Endothelial cell of umbilical vein (primary cell): ENCODE measurements at regions not wholly inside any gene's neighbourhood (a gene's known extent, or its start where the extent isn't known, plus 50 kb on each side); places are given as distances from the start of the nearest gene placed in this dataset.

Source experiments
- BruUV-seq: library from RNA; stranded (reverse); fragments of 400-500 nt; replicated peaks from 2 replicates; lab custom pipeline; 2021; lab: Mats Ljungman, UMichigan
- CTCF ChIA-PET: fragments of 300-600, 350-600 bp; sonication (Branson Sonifier 250); formaldehyde crosslinking; loops from one replicate; lab custom pipeline; 2021; ENCODE audit warnings: antibody characterized with exemption, inconsistent platforms; lab: Charles Lee
- POLR2A ChIA-PET: fragments of 300-600, 350-600 bp; sonication (Branson Sonifier 250); formaldehyde crosslinking; loops from one replicate; lab custom pipeline; 2021; ENCODE audit warnings: antibody characterized with exemption, inconsistent platforms; lab: Charles Lee
- DNase-seq: peaks from one replicate; pipeline ENCODE4 v3.0.0-alpha.2; 2011; ENCODE audit warnings: low read depth, low spot score
- FAIRE-seq: peaks from 2 replicates; lab custom pipeline; 2011; peaks lifted over from hg19 to GRCh38; lab: Jason Lieb, UNC
- H2AFZ ChIP-seq: 2 replicates; pipeline ENCODE4 v1.6.0; 2012; ENCODE audit warnings: low read depth, low read length, control low read depth, inconsistent platforms
- H3K27ac ChIP-seq: 2 replicates; pipeline ENCODE4 v1.5.1; 2011; ENCODE audit warnings: low read depth, mild to moderate bottlenecking, control low read depth, low read length, moderate library complexity; ENCODE audit not compliant: insufficient read depth
- H3K27me3 ChIP-seq, 2 experiments: 2 replicates each; pipeline versions ENCODE4 v1.6.0 to v1.6.1; 2011; ENCODE audit warnings: low read length in 2 of 2, mixed read lengths in 1 of 2; ENCODE audit not compliant: control insufficient read depth in 2 of 2, insufficient read depth in 2 of 2
- H3K36me3 ChIP-seq, 2 experiments: 2 replicates in 1 of 2; 3 replicates in 1 of 2; pipeline ENCODE4 v1.5.1; 2011; ENCODE audit warnings: low read length in 2 of 2, mild to moderate bottlenecking in 1 of 2, moderate library complexity in 1 of 2; ENCODE audit not compliant: control insufficient read depth in 2 of 2, insufficient read depth in 2 of 2; ENCODE audit errors: extremely low read depth in 1 of 2
- H3K4me1 ChIP-seq: 3 replicates; pipeline ENCODE4 v1.5.1; 2011; ENCODE audit warnings: mild to moderate bottlenecking, low read length; ENCODE audit not compliant: control insufficient read depth, insufficient read depth; ENCODE audit errors: extremely low read depth
- H3K4me2 ChIP-seq: 2 replicates; pipeline ENCODE4 v1.6.1; 2011; ENCODE audit warnings: low read length, control low read depth, mixed read lengths; ENCODE audit not compliant: insufficient read depth
- H3K4me3 ChIP-seq, 3 experiments: fragments of 200-600 bp in 1 of 3; sonication (generic), shearing (Covaris generic) in 1 of 3; replicated peaks in 1 of 3; 2 replicates each; pipeline ENCODE4 v1.5.1; 2011 to 2016; ENCODE audit warnings: control low read depth in 3 of 3, low read length in 3 of 3, mild to moderate bottlenecking in 2 of 3, inconsistent platforms in 1 of 3, low read depth in 1 of 3, moderate library complexity in 1 of 3; ENCODE audit not compliant: insufficient read depth in 1 of 3
- H3K79me2 ChIP-seq: 2 replicates; pipeline ENCODE4 v1.6.0; 2012; ENCODE audit warnings: low read length, inconsistent platforms; ENCODE audit not compliant: control insufficient read depth, insufficient read depth
- H3K9ac ChIP-seq: replicated peaks from 2 replicates; pipeline ENCODE3; 2011; ENCODE audit warnings: low read length, control low read depth; ENCODE audit not compliant: insufficient read depth; ENCODE audit errors: extremely low read depth
- H3K9me1 ChIP-seq: replicated peaks from 3 replicates; pipeline ENCODE4 v1.6.0; 2011; ENCODE audit warnings: mild to moderate bottlenecking, low read length; ENCODE audit not compliant: control insufficient read depth, insufficient read depth; ENCODE audit errors: extremely low read depth
- H3K9me3 ChIP-seq: replicated peaks from 2 replicates; pipeline ENCODE4 v1.5.1; 2012; ENCODE audit warnings: low read length, inconsistent platforms; ENCODE audit not compliant: control insufficient read depth, insufficient read depth
- H4K20me1 ChIP-seq: replicated peaks from 2 replicates; pipeline ENCODE3; 2011; ENCODE audit warnings: mild to moderate bottlenecking, low read length; ENCODE audit not compliant: control insufficient read depth, insufficient read depth; ENCODE audit errors: extremely low read depth
- EZH2 ChIP-seq: IDR thresholded peaks from 2 replicates; pipeline ENCODE4 v1.6.1; 2012; ENCODE audit warnings: borderline replicate concordance, low read depth, mild to moderate bottlenecking, moderate library complexity, low read length, inconsistent platforms; ENCODE audit not compliant: severe bottlenecking
- FOS ChIP-seq: IDR thresholded peaks from 2 replicates; pipeline ENCODE4 v1.6.1; 2011; ENCODE audit warnings: mild to moderate bottlenecking, low read length, moderate library complexity, borderline replicate concordance; ENCODE audit not compliant: insufficient read depth
- GATA2 ChIP-seq: IDR thresholded peaks from 2 replicates; pipeline ENCODE4 v1.7.0; 2011; ENCODE audit warnings: low read depth, mild to moderate bottlenecking, moderate library complexity, mixed read lengths, low read length; ENCODE audit not compliant: insufficient read length, insufficient read depth
- JUN ChIP-seq: IDR thresholded peaks from 2 replicates; pipeline ENCODE4 v1.6.1; 2011; ENCODE audit warnings: borderline replicate concordance, low read depth; ENCODE audit not compliant: insufficient read length, insufficient read depth
- MYC ChIP-seq: IDR thresholded peaks from one replicate; pipeline ENCODE4 v1.6.1; 2011; ENCODE audit warnings: mild to moderate bottlenecking, low read depth, low read length
- POLR2A ChIP-seq: IDR thresholded peaks from 2 replicates; pipeline ENCODE4 v1.6.1; 2012; ENCODE audit warnings: low read depth, mild to moderate bottlenecking, control low read depth, low read length
- POLR2AphosphoS5 ChIP-seq: IDR thresholded peaks from 2 replicates; pipeline ENCODE4 v1.6.1; 2012; ENCODE audit warnings: low read depth, mild to moderate bottlenecking, control low read depth, low read length, moderate library complexity; ENCODE audit not compliant: insufficient read depth
- dilution Hi-C: fragments of 300-500 bp; cut with MboI; formaldehyde crosslinking; loops from one replicate; pipeline ENCODE4 v1.15.0; 2019; ENCODE audit warnings: low sequenced_read_pairs; ENCODE audit not compliant: extremely low pct_ligation_motif_present
- intact Hi-C: fragments of 100-400 bp; cut with micrococcal nuclease; formaldehyde crosslinking; loops from one replicate; pipeline ENCODE4 v1.10.0; 2022
- TF ChIP-seq, protein P1 (sequence below): IDR thresholded peaks from 2 replicates; pipeline ENCODE4 v1.6.1; 2011; ENCODE audit not compliant: insufficient read depth, insufficient read length
- TF ChIP-seq, protein P2 (sequence below), 2 donors: IDR thresholded peaks; 1 replicate in 1 of 2; 2 replicates in 1 of 2; pipeline ENCODE4 v1.5.1; 2011; ENCODE audit warnings: low read length in 2 of 2, mild to moderate bottlenecking in 2 of 2, moderate library complexity in 2 of 2, control low read depth in 1 of 2, inconsistent platforms in 1 of 2, low read depth in 1 of 2; ENCODE audit not compliant: insufficient read depth in 1 of 2; ENCODE audit errors: extremely low read depth in 1 of 2

DNA sequence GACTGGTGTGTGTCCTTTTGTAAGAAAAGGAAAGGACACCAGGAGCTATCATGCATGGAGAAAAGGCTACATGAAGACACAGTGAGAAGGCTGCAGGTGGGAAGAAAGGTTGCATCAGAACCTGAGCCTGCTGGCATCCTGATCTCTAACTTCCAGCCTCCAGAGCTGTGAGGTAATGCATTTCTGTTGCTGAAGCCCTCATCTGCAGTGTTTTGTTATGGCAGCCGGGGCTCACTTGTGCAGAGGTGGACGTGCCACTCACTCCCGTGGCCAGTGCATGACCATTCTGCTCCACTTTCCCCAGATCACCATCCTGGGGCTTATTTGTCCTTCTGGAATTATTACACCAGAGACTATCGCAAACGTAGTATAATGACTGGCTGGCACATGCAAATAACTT is 155.3 kb downstream of the IRS2 start:
- H3K27ac ChIP-seq: no peak overlapping the region
- H3K36me3 ChIP-seq: no peaks in the 10 kb centered on the region
- H2AFZ ChIP-seq: no peak overlapping the region
- no TSS peak for BruUV-seq
- ChIA-PET CTCF (interaction anchor here (0.6 kb wide), 1 partner anchor 156 kb away, joined by 3 read pairs; the partner anchor contains the start of gene IRS2), POLR2A (no interaction called here)
- no peak overlapping the region for H3K4me2 ChIP-seq
- DNase-seq: no peak
- TF ChIP-seq POLR2AphosphoS5: no peak
- TF ChIP-seq POLR2A: no peak
- TF ChIP-seq, protein P1, sequence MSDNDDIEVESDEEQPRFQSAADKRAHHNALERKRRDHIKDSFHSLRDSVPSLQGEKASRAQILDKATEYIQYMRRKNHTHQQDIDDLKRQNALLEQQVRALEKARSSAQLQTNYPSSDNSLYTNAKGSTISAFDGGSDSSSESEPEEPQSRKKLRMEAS: no peak
- TF ChIP-seq JUN: no peak
- no peak for TF ChIP-seq EZH2
- TF ChIP-seq, protein P2, sequence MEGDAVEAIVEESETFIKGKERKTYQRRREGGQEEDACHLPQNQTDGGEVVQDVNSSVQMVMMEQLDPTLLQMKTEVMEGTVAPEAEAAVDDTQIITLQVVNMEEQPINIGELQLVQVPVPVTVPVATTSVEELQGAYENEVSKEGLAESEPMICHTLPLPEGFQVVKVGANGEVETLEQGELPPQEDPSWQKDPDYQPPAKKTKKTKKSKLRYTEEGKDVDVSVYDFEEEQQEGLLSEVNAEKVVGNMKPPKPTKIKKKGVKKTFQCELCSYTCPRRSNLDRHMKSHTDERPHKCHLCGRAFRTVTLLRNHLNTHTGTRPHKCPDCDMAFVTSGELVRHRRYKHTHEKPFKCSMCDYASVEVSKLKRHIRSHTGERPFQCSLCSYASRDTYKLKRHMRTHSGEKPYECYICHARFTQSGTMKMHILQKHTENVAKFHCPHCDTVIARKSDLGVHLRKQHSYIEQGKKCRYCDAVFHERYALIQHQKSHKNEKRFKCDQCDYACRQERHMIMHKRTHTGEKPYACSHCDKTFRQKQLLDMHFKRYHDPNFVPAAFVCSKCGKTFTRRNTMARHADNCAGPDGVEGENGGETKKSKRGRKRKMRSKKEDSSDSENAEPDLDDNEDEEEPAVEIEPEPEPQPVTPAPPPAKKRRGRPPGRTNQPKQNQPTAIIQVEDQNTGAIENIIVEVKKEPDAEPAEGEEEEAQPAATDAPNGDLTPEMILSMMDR (IDR thresholded peaks at IDR 0.05; ENCODE audit: extremely low read depth in 1 of 2, insufficient read depth in 1 of 2, low read depth in 1 of 2, low read length in 2 of 2): no peak
- no peak for TF ChIP-seq GATA2
- TF ChIP-seq FOS: no peak
- no peak for TF ChIP-seq MYC
- dilution Hi-C loops (no loop called here), intact Hi-C loops (no loop called here)
- H3K9me1 ChIP-seq: no peaks in the 10 kb centered on the region
- H3K27me3 ChIP-seq: peaks cover 0 to 2% of the 10 kb centered on the region in 2 experiments
- no peaks in the 10 kb centered on the region for H3K9me3 ChIP-seq
- no peak overlapping the region for H3K9ac ChIP-seq
- FAIRE-seq: no peak
- no peak overlapping the region for H3K4me3 ChIP-seq
- H4K20me1 ChIP-seq: no peaks in the 10 kb centered on the region
- no peaks in the 10 kb centered on the region for H3K4me1 ChIP-seq
- H3K79me2 ChIP-seq: no peaks in the 10 kb centered on the region
